NCI-H226 (cell line): ENCODE measurements at regions not wholly inside any gene's neighbourhood (a gene's known extent, or its start where the extent isn't known, plus 50 kb on each side); places are given as distances from the start of the nearest gene placed in this dataset.
"Not testable (repeated sequence)": the region's sequence is repeated elsewhere in the genome, so short reads cannot be mapped to it uniquely, and the experiment has no call there.

ENCODE experiments used
- DNase-seq: peaks from one replicate; pipeline ENCODE4 v3.0.0-alpha.2; 2015

DNA sequence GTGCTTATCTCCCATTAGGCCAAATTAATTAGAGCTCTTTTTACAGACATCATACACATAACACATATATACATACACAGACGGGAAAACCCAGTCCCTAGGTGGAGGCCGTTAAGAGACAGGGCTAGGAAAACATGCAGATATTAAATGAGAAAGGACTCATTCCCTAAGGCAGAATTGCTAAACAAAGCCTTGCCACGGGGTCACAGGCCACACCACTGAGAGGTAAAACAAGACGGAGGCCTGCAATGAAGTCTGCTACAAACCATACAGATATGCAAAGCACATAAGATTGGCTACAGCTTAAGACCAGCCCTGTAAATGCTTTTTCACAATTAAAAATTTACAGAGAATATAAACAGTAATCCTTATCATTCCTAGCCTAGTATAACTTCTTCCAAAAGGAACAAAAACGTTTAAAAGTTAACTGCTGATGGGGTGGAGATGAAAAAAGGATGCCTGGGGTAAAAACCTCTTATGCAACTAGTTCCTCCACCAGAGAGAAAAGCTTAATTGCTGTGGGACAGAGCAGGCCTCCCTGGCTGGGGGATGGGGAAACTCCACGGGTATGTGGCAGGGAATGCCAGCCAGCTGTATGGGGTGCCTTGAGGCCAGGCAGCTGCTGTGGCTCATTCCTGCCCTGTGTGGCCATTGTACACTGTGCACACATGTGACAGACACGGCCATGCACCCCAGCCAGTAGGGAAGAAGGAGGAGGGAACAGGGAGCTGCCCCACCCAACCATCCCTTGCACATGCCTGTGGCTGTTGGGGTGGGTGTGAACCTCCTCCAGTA is 481.4 kb upstream of the LMCD1 start:
- no peak for DNase-seq

DNA sequence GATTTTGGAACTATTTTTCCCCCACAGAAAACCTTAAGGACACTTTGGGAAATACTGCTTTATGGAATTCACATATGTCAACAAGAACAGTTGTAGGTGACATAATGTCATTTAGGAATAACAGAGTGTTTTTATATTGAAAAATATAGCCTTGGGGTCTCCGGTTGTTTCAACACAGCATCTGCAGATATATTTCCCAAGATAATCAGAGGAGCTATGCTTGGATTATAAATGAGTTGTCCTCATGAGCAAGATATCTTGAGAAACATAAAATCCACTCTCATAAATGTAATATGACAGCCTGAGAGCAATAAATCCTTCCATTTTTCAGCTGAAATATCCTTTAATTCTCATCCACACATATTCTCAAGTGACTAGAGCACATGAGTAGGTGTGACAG is 473.7 kb upstream of the LMCD1 start:
- DNase-seq, result no peak

DNA sequence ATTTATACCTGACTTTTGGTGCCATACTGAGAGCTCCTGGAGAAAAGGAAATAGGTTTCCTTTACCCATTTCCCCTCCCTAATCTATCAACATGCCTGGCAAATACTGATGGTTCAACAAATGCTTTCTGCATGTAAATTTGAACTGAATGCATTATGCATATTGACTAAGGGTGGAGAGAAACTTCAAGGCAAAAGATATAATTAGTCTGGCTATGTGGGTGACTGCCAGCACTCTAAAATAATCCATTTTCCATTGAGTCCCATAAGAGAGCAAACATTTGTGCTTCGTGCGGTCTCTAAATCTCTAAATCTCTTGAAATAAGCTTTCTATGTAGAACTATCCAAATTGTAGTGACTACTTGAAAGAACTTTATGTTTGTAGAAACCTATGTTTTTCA is 451.3 kb upstream of the LMCD1 start:
- DNase-seq, result no peak

DNA sequence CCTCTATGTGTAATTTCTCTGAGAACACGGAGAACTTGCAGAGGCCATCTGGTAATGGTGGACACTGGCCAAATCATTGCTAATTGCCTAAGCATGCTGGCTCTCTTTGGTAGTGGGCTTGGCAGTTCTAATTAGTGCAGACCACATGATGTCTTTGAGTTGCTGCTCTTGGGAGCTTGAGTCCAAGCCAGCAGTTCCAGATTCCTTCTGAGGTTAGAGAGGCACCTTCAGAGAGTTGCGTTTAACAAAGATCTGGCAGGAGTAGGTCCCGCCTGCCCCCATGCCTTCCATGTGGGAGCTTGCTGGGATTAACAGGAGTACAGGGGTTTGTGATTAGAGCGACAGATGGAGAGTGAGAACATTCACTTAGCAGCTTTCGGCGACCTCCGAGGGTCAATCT is 449.0 kb upstream of the LMCD1 start:
- DNase-seq, result no peak

- not testable (repeated sequence) for DNase-seq
Observed at GRCh38 chr3:8068135-8068534, 433.5 kb upstream of the LMCD1 start.

- DNase-seq, result no peak
Observed at GRCh38 chr3:8069471-8069870, 432.2 kb upstream of the LMCD1 start.

DNA sequence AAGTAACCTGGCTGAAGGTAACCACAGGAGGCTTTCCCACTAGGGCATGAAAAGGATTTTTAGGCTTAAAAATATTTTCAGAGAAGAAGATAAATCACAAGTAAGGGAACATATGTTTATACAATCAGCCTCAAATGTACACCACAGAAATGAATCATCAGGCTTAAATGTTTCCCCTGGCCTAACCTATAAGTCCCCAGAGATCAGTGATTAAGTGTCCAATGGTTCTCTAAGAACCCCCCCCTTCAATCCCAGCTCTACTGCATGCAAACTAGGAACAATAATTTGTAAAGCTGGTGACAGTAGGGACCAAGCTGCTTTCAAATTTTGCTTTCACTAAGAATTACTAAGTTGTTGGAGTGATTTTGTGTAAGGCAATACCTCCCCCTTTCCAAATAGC is 431.6 kb upstream of the LMCD1 start:
- no peak for DNase-seq

GRCh38 chr3:8074740-8075139 is 426.9 kb upstream of the LMCD1 start:
- not testable (repeated sequence) for DNase-seq

- no peak for DNase-seq
Observed at GRCh38 chr3:8077126-8077525, 424.5 kb upstream of the LMCD1 start.

DNA sequence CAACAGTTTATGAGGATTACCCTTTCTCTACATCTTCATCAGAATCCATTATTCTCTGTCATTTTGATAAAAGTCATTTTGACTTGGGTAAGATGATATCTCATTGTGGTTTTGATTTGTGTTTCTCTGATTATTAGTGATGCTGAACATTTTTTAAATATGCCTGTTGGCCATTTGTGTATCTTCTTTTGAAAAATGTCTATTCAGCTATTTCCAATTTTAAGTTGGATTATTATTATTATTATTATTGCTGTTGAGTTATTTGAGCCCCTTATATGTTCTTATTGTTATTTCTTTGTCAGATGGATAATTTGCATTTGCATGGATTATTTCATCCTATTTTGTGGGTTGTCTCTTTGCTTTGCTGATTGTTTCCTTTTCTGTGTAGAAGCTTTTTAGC is 421.2 kb upstream of the LMCD1 start:
- no peak for DNase-seq

GRCh38 chr3:8085498-8085897 is 416.1 kb upstream of the LMCD1 start:
- no peak for DNase-seq

- DNase-seq, result no peak
Observed at GRCh38 chr3:8087951-8088350, 413.7 kb upstream of the LMCD1 start.

DNA sequence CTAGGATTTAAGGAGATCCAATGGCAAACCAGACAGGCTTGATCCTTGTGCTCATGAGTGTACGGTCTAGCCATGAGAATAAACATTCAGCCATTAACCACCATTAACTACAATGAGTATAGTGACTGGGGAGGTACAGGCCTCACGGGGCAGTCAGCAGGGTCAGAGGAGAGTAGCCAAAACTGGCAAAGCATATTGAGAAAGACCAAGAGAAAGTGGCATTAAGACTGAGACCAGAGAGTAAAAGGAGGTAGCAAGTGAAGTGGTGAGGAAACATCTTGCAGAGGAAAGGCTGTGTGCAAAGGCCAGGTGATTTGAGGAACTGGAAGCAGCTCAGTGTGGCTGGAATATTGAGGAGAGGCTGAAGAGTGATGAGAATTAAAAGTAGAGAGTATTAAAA is 407.2 kb upstream of the LMCD1 start:
- no peak for DNase-seq

- DNase-seq, result no peak
Observed at GRCh38 chr3:8095724-8096123, 405.9 kb upstream of the LMCD1 start.

DNA sequence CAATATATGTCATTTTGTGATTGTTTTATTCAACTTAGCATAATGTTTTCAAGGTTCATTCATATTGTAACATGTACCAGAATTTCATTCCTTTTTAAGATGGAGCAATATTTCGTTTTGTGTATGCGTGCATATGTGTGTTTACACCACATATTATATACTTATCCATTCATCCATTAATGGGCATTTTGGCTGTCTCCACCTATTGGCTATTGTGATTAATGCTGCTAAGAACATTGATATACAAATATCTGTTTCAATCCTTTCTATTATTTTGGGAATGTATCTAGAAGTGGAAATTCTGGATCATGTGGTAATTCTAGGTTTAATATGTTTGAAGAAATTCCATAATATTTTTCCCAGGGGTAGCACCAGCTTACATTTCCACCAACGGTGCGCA is 403.9 kb upstream of the LMCD1 start:
- no peak for DNase-seq

GRCh38 chr3:8103954-8104353 is 397.7 kb upstream of the LMCD1 start:
- no peak for DNase-seq

DNA sequence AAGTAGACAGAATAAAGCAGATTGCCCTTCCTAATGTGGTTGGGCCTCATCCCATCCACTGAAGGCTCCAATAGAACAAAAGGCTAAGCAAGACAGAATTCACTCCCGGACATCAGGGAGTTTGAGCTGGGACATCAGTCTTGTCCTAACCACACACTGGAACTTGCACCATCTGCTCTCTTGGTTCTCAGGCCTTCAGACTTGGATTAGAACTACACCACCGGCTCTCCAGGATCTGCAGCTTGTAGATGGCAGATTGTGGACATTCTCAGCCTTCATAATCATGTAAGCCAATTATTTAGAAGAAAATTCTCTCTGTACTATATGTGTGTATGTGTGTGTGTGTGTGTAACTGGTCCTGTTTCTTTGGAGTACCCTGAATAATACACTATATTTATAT is 394.7 kb upstream of the LMCD1 start:
- DNase-seq, result no peak

GRCh38 chr3:8110966-8111798 is 390.4 kb upstream of the LMCD1 start:
- DNase-seq, result peak; percentile 54

GRCh38 chr3:8112587-8112986 is 389.0 kb upstream of the LMCD1 start:
- no peak for DNase-seq

- no peak for DNase-seq
Observed at GRCh38 chr3:8113626-8114025, 388.0 kb upstream of the LMCD1 start.

DNA sequence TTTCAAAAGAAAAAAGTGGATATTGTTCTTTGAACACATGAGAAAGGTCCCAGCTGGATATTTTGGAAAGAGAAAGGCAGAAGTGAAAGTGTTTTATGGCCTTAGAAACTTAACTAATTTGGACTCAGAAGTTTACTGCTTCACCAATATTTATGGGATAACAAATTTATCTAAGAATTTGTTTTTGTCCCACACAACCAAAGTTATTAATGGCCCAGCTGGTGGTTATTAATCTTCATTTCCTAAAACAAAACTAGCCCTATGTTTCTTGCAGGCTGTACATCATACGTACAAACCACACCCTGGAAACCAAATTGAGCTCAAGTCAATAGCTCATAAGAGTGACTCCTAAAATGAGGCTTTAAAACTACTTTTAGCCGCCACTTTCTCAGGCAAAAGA is 372.9 kb upstream of the LMCD1 start:
- DNase-seq, result no peak

- DNase-seq, result no peak
Observed at GRCh38 chr3:8136553-8136952, 365.1 kb upstream of the LMCD1 start.

DNA sequence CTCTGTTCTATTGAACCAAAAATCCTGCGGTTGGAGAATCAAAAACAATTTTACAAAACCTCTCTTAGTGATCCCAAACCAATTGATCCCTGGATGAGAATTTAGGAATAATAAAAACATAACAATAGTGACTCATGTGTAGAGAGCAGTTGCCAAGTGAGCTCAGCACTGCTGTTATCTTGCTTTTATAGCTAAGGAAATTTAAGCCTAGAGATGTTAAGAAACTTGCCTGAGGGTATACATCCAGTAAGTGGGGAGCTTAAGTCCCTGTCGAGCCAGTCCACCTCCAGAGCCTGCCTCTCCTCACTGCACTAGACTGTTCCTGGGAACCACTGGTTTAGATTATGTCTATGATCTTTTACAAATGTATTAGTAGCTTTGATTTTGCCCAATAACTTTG is 358.4 kb upstream of the LMCD1 start:
- peak; percentile 35 for DNase-seq

GRCh38 chr3:8145661-8146060 is 356.0 kb upstream of the LMCD1 start:
- DNase-seq, result no peak
